RWPE1 (cell line): ENCODE measurements at regions not wholly inside any gene's neighbourhood (a gene's known extent, or its start where the extent isn't known, plus 50 kb on each side); places are given as distances from the start of the nearest gene placed in this dataset.

Experiments used
- CTCF ChIA-PET: fragments of 350-600 bp; sonication (Branson Sonifier 250); formaldehyde crosslinking; extraction: SDS; loops from one replicate; lab custom pipeline; 2021; lab: Yijun Ruan, JAX
- POLR2A ChIA-PET: fragments of 400-600 bp; formaldehyde crosslinking; extraction: SDS; loops from one replicate; lab custom pipeline; 2020; ENCODE audit warnings: antibody characterized with exemption; ENCODE audit not compliant: low non-redundant PET; lab: Yijun Ruan, JAX
- DNase-seq: peaks from one replicate; pipeline ENCODE4 v3.0.0; 2012; ENCODE audit warnings: low spot score
- H3K27ac ChIP-seq: fragments of 450-650 bp; 2 replicates; pipeline ENCODE4 v1.5.1; 2017
- TF ChIP-seq, protein P1 (sequence below): fragments of 450-650 bp; conservative IDR thresholded peaks from 2 replicates; pipeline ENCODE4 v1.5.1; 2017; ENCODE audit warnings: low read depth, mild to moderate bottlenecking

DNA sequence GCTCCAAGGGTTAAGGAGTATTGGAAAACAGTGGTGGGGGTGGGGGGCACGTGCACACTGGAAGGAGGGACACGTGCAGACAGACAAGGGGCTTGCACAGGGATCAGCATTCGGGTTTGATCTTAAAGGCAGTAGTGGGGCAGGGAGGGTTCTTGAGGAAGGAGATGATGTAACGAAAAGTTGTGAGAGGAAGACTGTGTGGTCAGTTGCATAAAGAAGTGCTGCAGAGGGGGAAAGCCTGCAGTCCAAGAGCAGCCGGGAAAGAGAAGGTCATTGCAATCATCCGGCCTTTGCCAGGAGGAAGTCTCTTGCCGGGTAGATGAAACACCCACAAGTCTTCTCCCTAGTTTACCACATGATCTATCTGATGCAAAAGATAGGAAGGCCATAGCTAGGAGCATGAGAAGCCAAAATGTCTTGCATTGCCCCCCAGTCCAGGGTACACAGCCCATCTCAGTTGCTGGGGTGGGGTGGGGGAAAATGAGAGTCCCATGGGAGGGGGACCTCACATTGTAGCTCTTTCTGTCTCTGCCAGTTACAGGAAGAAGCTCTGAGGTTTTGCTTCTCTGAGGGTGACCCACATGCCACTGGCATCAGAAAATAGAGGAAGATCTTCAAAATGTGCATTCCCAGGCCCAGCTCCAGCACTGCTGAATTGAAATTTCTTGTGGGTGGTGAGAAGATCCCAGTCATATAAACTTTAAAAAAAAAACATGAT is 202.5 kb upstream of the RAB4A start:
- no peak for DNase-seq
- TF ChIP-seq, protein P1, sequence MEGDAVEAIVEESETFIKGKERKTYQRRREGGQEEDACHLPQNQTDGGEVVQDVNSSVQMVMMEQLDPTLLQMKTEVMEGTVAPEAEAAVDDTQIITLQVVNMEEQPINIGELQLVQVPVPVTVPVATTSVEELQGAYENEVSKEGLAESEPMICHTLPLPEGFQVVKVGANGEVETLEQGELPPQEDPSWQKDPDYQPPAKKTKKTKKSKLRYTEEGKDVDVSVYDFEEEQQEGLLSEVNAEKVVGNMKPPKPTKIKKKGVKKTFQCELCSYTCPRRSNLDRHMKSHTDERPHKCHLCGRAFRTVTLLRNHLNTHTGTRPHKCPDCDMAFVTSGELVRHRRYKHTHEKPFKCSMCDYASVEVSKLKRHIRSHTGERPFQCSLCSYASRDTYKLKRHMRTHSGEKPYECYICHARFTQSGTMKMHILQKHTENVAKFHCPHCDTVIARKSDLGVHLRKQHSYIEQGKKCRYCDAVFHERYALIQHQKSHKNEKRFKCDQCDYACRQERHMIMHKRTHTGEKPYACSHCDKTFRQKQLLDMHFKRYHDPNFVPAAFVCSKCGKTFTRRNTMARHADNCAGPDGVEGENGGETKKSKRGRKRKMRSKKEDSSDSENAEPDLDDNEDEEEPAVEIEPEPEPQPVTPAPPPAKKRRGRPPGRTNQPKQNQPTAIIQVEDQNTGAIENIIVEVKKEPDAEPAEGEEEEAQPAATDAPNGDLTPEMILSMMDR: no peak
- no peak overlapping the region for H3K27ac ChIP-seq
- ChIA-PET CTCF (interaction anchor here (0.6 kb wide), 1 partner anchor 396 kb away, joined by 4 read pairs; no protein-coding TSS in a partner anchor), POLR2A (no interaction called here)

DNA sequence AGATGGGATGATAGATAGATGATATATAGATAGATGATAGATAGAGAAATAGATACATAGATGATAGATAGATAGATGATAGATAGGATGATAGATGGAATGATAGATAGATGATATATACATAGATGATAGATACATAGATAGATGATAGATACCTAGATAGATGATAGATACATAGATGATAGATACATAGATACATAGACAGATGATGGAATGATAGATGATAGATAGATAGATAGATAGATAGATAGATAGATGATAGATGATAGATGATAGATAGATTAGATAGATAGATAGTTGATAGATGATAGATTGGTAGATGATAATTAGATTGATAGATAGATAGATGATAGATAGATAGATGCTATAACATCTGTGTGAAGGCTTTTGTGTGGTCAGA is 201.7 kb upstream of the RAB4A start:
- TF ChIP-seq, protein P1: no peak
- ChIA-PET CTCF (no interaction called here), POLR2A (no interaction called here)
- H3K27ac ChIP-seq: no peak overlapping the region
- DNase-seq: no peak

DNA sequence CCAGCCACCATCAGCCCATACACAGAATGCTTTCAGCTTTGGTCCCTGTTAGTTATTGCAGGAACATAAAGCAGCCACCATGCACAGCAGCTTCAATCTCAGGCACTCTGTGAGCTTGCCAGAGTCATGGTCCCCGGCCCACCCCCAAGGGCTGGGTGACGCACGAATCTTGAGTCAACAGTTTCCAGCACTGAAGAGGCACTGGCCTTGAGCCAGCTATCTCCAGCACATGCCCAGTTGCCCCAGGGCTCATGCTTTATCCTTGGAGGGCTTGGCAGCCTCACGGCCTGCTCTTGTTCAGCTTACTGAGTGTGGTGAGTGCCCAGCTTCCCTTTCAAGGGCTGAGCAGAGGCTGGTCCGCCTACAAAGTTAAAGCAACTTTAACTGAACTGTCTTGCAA is 200.7 kb upstream of the RAB4A start:
- peak; percentile 81 for DNase-seq
- TF ChIP-seq, protein P1: no peak

DNA sequence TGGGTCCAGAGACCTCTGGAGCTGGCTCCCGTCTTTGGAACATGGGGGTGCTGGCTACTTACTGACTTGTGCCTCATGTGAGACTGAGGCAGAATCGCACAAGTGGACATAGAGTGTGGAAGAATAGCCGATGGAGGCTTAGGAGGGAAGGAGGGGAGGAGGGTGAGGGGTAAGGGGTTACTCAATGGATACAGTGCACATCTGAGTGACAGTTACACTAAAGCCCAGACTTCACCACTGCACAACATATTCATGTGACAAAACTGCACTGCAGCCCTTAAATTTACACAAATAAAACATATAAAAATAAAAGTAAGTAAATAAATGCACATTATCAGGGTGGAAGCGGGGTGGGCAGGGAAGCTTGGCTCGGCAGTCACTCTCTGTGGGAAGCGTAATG is 197.7 kb upstream of the RAB4A start:
- POLR2A ChIA-PET: no interaction called here
- CTCF ChIA-PET: no interaction called here
- no peak for DNase-seq
- no peak overlapping the region for H3K27ac ChIP-seq
- TF ChIP-seq, protein P1: no peak

More for the DNA sequence above, 200.7 kb upstream of the RAB4A start:
- CTCF ChIA-PET: no interaction called here
- H3K27ac ChIP-seq: peak overlapping the region; percentile 31
- POLR2A ChIA-PET: no interaction called here

DNA sequence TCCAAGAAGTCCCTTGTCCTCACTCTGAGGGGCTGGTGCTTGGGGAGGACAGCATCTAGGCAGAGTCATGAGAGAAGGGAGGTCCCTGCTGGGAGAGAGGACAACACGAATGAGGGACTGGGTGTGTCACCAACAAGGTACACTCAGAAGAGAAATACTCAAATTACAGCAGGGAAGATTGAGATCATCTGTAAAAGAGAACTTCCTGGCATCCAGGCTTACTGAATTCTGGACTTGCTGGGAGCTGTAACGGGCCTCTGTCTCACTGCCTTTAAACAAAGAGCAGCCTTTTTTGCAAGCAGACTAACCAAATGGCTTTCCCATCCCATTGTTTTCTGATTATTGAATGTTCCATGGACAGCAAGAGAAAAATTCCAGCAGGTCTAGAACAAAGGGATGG is 195.7 kb upstream of the RAB4A start:
- CTCF ChIA-PET: no interaction called here
- POLR2A ChIA-PET: no interaction called here
- no peak for DNase-seq
- TF ChIP-seq, protein P1: no peak
- no peak overlapping the region for H3K27ac ChIP-seq

DNA sequence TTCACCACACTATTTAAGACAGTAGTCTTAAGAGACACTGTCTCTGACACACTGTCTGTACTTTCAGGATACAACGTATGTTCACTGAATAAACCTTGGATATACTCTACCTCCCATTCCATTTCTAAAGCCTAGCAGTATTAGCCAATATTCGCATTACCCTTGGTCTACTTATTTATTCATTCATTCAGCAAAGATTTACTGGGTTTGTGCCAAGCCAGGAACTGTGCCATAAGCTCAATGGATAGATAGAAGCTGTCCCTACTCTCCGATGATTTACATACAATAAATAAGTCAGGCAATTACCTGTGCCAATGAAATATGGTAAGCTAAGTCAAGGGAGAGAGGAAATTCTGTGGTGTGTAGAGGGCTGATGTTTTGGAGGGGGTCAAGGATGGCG is 195.2 kb upstream of the RAB4A start:
- POLR2A ChIA-PET: no interaction called here
- CTCF ChIA-PET: no interaction called here
- DNase-seq: no peak
- no peak overlapping the region for H3K27ac ChIP-seq
- TF ChIP-seq, protein P1: no peak
